RPMI7951 (cell line): ENCODE measurements at regions not wholly inside any gene's neighbourhood (a gene's known extent, or its start where the extent isn't known, plus 50 kb on each side); places are given as distances from the start of the nearest gene placed in this dataset.

Source experiments
- DNase-seq: peaks from one replicate; pipeline ENCODE4 v3.0.0-alpha.2; 2012; ENCODE audit warnings: low read depth

- DNase-seq = no peak
Observed at GRCh38 chr15:69888406-69888805, 209.3 kb downstream of the TLE3 start.

- DNase-seq = no peak
Observed at GRCh38 chr15:69891070-69891536, 206.6 kb downstream of the TLE3 start.

- DNase-seq = no peak
Observed at GRCh38 chr15:69891606-69892005, 206.1 kb downstream of the TLE3 start.

DNA sequence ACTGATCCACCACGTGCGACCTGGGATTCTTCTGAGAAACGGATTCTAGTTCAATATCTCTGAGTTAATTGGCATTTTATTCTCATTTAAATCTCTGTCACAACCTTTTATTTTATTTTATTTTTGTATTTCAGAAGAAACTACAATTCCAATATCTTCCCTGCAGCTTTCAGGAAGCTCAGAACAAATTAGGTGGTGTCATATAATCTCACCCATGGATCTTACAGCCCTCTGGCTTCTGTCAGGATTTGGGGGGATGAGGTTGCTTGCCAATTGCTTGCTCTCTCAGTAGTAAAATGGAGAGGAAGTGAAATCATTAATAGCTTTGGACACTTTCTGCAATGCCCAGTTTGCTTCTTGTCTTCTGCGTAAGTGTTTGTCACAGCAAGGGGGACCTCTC, 205.4 kb downstream of the TLE3 start:
- no peak for DNase-seq

- no peak for DNase-seq
Observed at GRCh38 chr15:69893086-69893485, 204.6 kb downstream of the TLE3 start.

- DNase-seq = peak; percentile 84
Observed at GRCh38 chr15:69893863-69894262, 203.9 kb downstream of the TLE3 start.

DNA sequence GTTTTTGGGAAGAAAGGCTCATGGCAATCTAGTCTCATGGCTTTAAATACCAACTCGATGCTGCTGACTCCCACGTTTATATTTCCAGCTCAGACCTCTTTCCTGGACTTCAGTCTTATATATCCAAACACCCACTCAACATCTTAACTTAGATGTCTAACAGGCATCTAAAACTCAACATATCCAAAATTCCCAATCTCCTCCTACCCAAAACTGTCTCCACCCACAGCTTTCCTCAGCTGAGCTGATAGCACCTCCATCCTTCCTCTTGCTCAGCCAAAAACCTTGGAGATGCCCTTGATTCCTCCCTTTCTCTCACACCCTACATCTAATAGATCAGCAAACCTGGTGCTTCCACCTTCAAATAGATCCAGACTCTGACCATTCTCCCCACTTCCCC, 202.5 kb downstream of the TLE3 start:
- no peak for DNase-seq

DNA sequence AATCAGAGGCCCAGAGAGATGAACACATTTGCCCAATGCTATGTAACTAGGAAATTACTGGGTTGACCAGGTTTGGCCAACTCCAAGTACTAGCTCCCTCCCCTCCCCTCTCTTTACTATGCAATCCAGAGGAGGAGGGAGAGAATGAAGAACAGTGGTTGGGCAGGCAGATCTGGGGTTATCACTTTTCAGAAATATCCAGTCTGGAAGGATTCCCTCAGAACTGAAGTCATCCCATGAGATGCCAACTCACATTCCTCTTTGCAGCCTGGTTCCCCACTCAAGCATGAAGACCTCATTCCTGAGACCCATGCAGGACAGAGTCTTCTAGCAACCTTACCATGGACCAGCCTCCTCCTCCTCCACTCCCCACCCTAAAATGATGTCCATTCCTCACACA, 201.1 kb downstream of the TLE3 start:
- DNase-seq = no peak

DNA sequence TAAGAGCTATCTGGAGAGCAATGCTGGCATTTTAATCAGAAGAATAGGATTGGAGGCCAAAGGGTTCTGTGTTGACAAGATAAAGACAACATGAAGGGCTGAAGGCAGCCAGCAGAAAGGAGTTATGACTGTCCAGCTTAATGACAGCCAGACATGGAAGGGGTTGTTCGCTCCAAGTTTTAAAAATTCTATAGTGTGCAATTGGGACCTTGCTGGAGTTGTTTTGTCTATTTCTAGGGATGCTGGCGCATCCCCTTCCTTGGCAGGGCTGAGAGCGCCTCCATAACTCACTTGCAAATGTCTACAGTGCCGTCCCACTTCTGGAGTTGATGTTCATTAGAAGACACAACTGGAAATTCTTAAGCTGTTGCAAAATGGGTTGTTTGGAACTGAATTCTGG, 200.7 kb downstream of the TLE3 start:
- DNase-seq = no peak

- DNase-seq = no peak
Observed at GRCh38 chr15:69897471-69898237, 200.1 kb downstream of the TLE3 start.

- no peak for DNase-seq
Observed at GRCh38 chr15:69898243-69898642, 199.5 kb downstream of the TLE3 start.

- no peak for DNase-seq
Observed at GRCh38 chr15:69902414-69903062, 195.2 kb downstream of the TLE3 start.

GRCh38 chr15:69903470-69904469, 193.9 kb downstream of the TLE3 start:
- peak; percentile 49 for DNase-seq

GRCh38 chr15:69906256-69907185, 191.2 kb downstream of the TLE3 start:
- DNase-seq = peak; percentile 88

GRCh38 chr15:69908060-69908459, 189.7 kb downstream of the TLE3 start:
- no peak for DNase-seq

GRCh38 chr15:69908590-69909420, 188.9 kb downstream of the TLE3 start:
- DNase-seq = no peak

GRCh38 chr15:69909719-69910444, 187.8 kb downstream of the TLE3 start:
- peak; percentile 56 for DNase-seq

DNA sequence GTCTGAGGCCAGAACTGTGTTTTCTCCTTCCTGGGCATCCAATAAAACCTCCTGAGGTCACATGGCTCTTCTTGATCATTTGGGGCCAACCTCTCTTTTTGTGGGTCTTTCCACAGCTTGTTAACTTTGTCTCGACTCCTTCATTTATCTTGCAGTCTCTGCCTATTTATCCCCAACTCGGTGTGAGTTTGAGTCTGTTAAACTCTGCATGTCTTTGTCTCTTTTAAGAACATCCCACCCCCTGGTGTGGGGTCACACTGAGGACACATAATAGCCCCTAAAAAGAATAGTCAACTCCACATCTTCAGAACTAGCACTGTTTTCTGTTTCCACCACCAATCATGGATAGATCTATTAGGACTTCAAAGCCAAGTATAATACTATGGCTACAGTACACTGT, 187.2 kb downstream of the TLE3 start:
- DNase-seq = no peak

DNA sequence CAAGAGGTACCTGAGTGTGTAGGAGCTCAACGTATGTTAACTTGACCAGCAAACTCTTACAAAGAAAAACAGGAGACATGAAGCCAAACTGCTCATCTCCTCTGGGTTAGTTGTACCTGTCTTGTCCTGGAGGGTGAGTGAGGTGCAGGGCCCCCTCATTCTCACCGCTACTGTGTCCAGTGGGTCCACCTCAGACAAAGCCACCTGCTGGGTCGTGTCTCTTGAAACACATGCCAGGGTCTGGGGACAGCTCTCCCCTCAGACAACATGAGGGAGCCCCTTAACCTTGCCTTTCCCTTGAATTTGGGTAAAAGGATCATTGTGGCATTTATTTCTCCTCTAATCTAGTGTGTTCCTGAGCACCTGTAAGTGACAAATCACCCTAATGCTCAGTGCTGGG, 185.6 kb downstream of the TLE3 start:
- DNase-seq = no peak
